CD14-positive monocyte (primary cell): ENCODE measurements at regions not wholly inside any gene's neighbourhood (a gene's known extent, or its start where the extent isn't known, plus 50 kb on each side); places are given as distances from the start of the nearest gene placed in this dataset.

Experiments
- DNase-seq, 3 donors: peaks; one replicate each; pipeline ENCODE4 v3.0.0-alpha.2; 2011 to 2022
- H2AFZ ChIP-seq: 2 replicates; pipeline ENCODE4 v1.6.0; 2012; ENCODE audit warnings: mild to moderate bottlenecking, low read depth, low read length, inconsistent platforms; ENCODE audit not compliant: insufficient read depth, poor library complexity, severe bottlenecking
- H3K27ac ChIP-seq, 2 donors: 1 replicate in 1 of 2; 2 replicates in 1 of 2; pipeline ENCODE4 v1.5.1; 2012 to 2013; ENCODE audit warnings: low read length in 2 of 2, control low read depth in 1 of 2, inconsistent platforms in 1 of 2, low read depth in 1 of 2, mild to moderate bottlenecking in 1 of 2
- H3K27me3 ChIP-seq, 2 donors: one replicate each; pipeline versions ENCODE4 v1.6.0 to v1.6.1; 2011 to 2013; ENCODE audit warnings: low read length in 2 of 2; ENCODE audit not compliant: control insufficient read depth in 2 of 2, insufficient read depth in 2 of 2
- H3K36me3 ChIP-seq, 2 donors: replicated peaks in 1 of 2; 1 replicate in 1 of 2; 2 replicates in 1 of 2; pipeline versions ENCODE4 v1.5.1 to v1.6.1; 2012 to 2013; ENCODE audit warnings: low read length in 2 of 2, control low read depth in 1 of 2, inconsistent platforms in 1 of 2, mild to moderate bottlenecking in 1 of 2; ENCODE audit not compliant: insufficient read depth in 2 of 2, control insufficient read depth in 1 of 2
- H3K4me1 ChIP-seq, 2 donors: 1 replicate in 1 of 2; 2 replicates in 1 of 2; pipeline versions ENCODE4 v1.5.1 to v1.6.1; 2012 to 2013; ENCODE audit warnings: low read length in 2 of 2, control low read depth in 1 of 2, inconsistent platforms in 1 of 2, mild to moderate bottlenecking in 1 of 2, moderate library complexity in 1 of 2; ENCODE audit not compliant: insufficient read depth in 2 of 2, control insufficient read depth in 1 of 2
- H3K4me2 ChIP-seq: replicated peaks from 2 replicates; pipeline ENCODE3; 2012; ENCODE audit warnings: low read length, moderate library complexity, mild to moderate bottlenecking; ENCODE audit not compliant: poor library complexity, severe bottlenecking; ENCODE audit errors: extremely low read depth
- H3K4me3 ChIP-seq, 3 experiments: fragments of 200-600 bp in 1 of 3; sonication (generic) in 1 of 3; replicated peaks in 1 of 3; 1 replicate in 2 of 3; 2 replicates in 1 of 3; pipeline ENCODE4 v1.5.1; 2011 to 2013; ENCODE audit warnings: low read length in 3 of 3, mild to moderate bottlenecking in 3 of 3, control low read depth in 2 of 3, low read depth in 2 of 3, inconsistent platforms in 1 of 3, moderate library complexity in 1 of 3
- H3K79me2 ChIP-seq: 2 replicates; pipeline ENCODE4 v1.6.0; 2012; ENCODE audit warnings: mild to moderate bottlenecking, control low read depth, inconsistent platforms, low read length, moderate library complexity; ENCODE audit not compliant: insufficient read depth
- H3K9ac ChIP-seq: 2 replicates; pipeline ENCODE4 v1.6.0; 2017; ENCODE audit warnings: low read length, mild to moderate bottlenecking; ENCODE audit not compliant: insufficient read depth, poor library complexity, severe bottlenecking
- H3K9me3 ChIP-seq, 2 donors: replicated peaks in 1 of 2; 1 replicate in 1 of 2; 2 replicates in 1 of 2; pipeline versions ENCODE4 v1.5.1 to v1.6.1; 2012 to 2013; ENCODE audit warnings: low read length in 2 of 2, control low read depth in 1 of 2; ENCODE audit not compliant: control insufficient read depth in 1 of 2, insufficient read depth in 1 of 2
- H4K20me1 ChIP-seq: 2 replicates; pipeline ENCODE4 v1.6.0; 2012; ENCODE audit warnings: mild to moderate bottlenecking, low read length, control low read depth, moderate library complexity; ENCODE audit not compliant: insufficient read depth
- H3K27ac Mint-ChIP-seq, 7 donors: one replicate each; pipeline ENCODE4 v1.8.0; 2020; ENCODE audit warnings: mild to moderate bottlenecking in 7 of 7, mixed read lengths in 7 of 7, moderate library complexity in 6 of 7, inconsistent platforms in 2 of 7
- H3K27me3 Mint-ChIP-seq, 3 donors: one replicate each; pipeline ENCODE4 v1.8.0; 2021 to 2022; ENCODE audit warnings: low read depth in 3 of 3, mild to moderate bottlenecking in 3 of 3, mixed read lengths in 3 of 3, moderate library complexity in 3 of 3, inconsistent platforms in 1 of 3
- H3K36me3 Mint-ChIP-seq, 2 donors: one replicate each; pipeline ENCODE4 v1.8.0; 2020; ENCODE audit warnings: mixed read lengths in 2 of 2, inconsistent platforms in 1 of 2, mild to moderate bottlenecking in 1 of 2
- H3K4me1 Mint-ChIP-seq: one replicate; pipeline ENCODE4 v1.8.0; 2020; ENCODE audit warnings: mild to moderate bottlenecking, mixed read lengths
- H3K4me3 Mint-ChIP-seq, 2 donors: one replicate each; pipeline ENCODE4 v1.8.0; 2020; ENCODE audit warnings: mild to moderate bottlenecking in 2 of 2, mixed read lengths in 2 of 2, moderate library complexity in 1 of 2
- H3K9me3 Mint-ChIP-seq, 7 donors: one replicate each; pipeline ENCODE4 v1.8.0; 2020 to 2022; ENCODE audit warnings: mixed read lengths in 7 of 7, mild to moderate bottlenecking in 6 of 7, moderate library complexity in 6 of 7, inconsistent platforms in 2 of 7
- CTCF ChIP-seq: fragments of 200-600 bp; IDR thresholded peaks from one replicate; pipeline ENCODE4 v1.8.0; 2022; ENCODE audit warnings: antibody characterized with exemption, mild to moderate bottlenecking
- WGBS: methylation state at CpG from one replicate; pipeline ENCODE4 v1.1.5; 2013; ENCODE audit warnings: missing lambda C conversion rate; ENCODE audit not compliant: insufficient coverage; 5-methylcytosine and 5-hydroxymethylcytosine counted together
- intact Hi-C, 2 donors: fragments of 100-400 bp; cut with micrococcal nuclease; formaldehyde crosslinking; loops; one replicate each; pipeline versions ENCODE4 v1.15.0 to v1.15.1; 2023

- no peak for DNase-seq
- WGBS = no CpG with 5 or more reads among the region's 2 CpGs
- no peak overlapping the region for H3K4me2 ChIP-seq
- H3K4me3 ChIP-seq = no peak overlapping the region
- Mint-ChIP-seq H3K4me3 (no peak overlapping the region), H3K4me1 (no peaks in the 10 kb centered on the region), H3K9me3 (peaks cover 0 to 9% (median 2%) of the 10 kb centered on the region in 7 donors), H3K36me3 (no peaks in the 10 kb centered on the region), H3K27me3 (no peaks in the 10 kb centered on the region), H3K27ac (no peak overlapping the region)
- no peak overlapping the region for H2AFZ ChIP-seq
- H3K36me3 ChIP-seq = no peaks in the 10 kb centered on the region
- no peaks in the 10 kb centered on the region for H3K79me2 ChIP-seq
- no peaks in the 10 kb centered on the region for H3K4me1 ChIP-seq
- H4K20me1 ChIP-seq = no peaks in the 10 kb centered on the region
- no peak overlapping the region for H3K27ac ChIP-seq
- no peak overlapping the region for H3K9ac ChIP-seq
- TF ChIP-seq CTCF = no peak
- no peaks in the 10 kb centered on the region for H3K9me3 ChIP-seq
- intact Hi-C loops = no loop called here
- no peaks in the 10 kb centered on the region for H3K27me3 ChIP-seq
These were observed 1339.3 kb downstream of the FSTL5 start for GRCh38 chr4:160824481-160824880.

GRCh38 chr4:160825644-160826338 lies 1338.0 kb downstream of the FSTL5 start:
- no peaks in the 10 kb centered on the region for H3K9me3 ChIP-seq
- H3K4me1 Mint-ChIP-seq = no peaks in the 10 kb centered on the region
- H3K9ac ChIP-seq = no peak overlapping the region
- H3K4me3 Mint-ChIP-seq = no peak overlapping the region
- peaks cover 0 to 8% (median 2%) of the 10 kb centered on the region in 7 donors for H3K9me3 Mint-ChIP-seq
- TF ChIP-seq CTCF = no peak
- 97% methylated on average over 4 of the region's 8 CpGs for whole genome bisulfite sequencing
- no peak overlapping the region for H2AFZ ChIP-seq
- H3K4me1 ChIP-seq = no peaks in the 10 kb centered on the region
- no peaks in the 10 kb centered on the region for H4K20me1 ChIP-seq
- no peaks in the 10 kb centered on the region for H3K27me3 ChIP-seq
- no peaks in the 10 kb centered on the region for H3K36me3 Mint-ChIP-seq
- no peak overlapping the region for H3K27ac Mint-ChIP-seq
- no peaks in the 10 kb centered on the region for H3K36me3 ChIP-seq
- no peak overlapping the region for H3K4me2 ChIP-seq
- no peak overlapping the region for H3K27ac ChIP-seq
- intact Hi-C loops = no loop called here
- no peaks in the 10 kb centered on the region for H3K79me2 ChIP-seq
- H3K27me3 Mint-ChIP-seq = no peaks in the 10 kb centered on the region
- DNase-seq = no peak
- no peak overlapping the region for H3K4me3 ChIP-seq
